K562 (cell line): ENCODE measurements at regions not wholly inside any gene's neighbourhood (a gene's known extent, or its start where the extent isn't known, plus 50 kb on each side); places are given as distances from the start of the nearest gene placed in this dataset.

Source experiments
- ATF1 ChIP-seq, 2 experiments: fragments of 450-650 bp in 1 of 2; IDR thresholded peaks; 2 replicates each; pipeline ENCODE4 v1.6.1; 2016; ENCODE audit warnings: missing compliant biosample characterization in 1 of 2, missing genetic modification characterization in 1 of 2
- ATF7 ChIP-seq: fragments of 450-650 bp; IDR thresholded peaks from 2 replicates; pipeline ENCODE4 v1.7.1; 2014; ENCODE audit warnings: mild to moderate bottlenecking, moderate library complexity
- CTCF ChIP-seq, 3 experiments: IDR thresholded peaks in 2 of 3; conservative IDR thresholded peaks in 1 of 3; 2 replicates each; pipeline ENCODE4 v1.5.1; 2011 to 2012; ENCODE audit warnings: low read length in 3 of 3, mild to moderate bottlenecking in 3 of 3, control low read depth in 2 of 3, improper control_type of control experiment in 1 of 3, inconsistent platforms in 1 of 3, low read depth in 1 of 3, mixed read lengths in 1 of 3, moderate library complexity in 1 of 3; ENCODE audit not compliant: insufficient read depth in 2 of 3
- EP300 ChIP-seq: IDR thresholded peaks from 2 replicates; pipeline ENCODE4 v1.6.1; 2012; ENCODE audit warnings: low read length, improper control_type of control experiment
- FOS ChIP-seq: IDR thresholded peaks from 3 replicates; pipeline ENCODE4 v1.6.1; 2011; ENCODE audit not compliant: insufficient read length; ENCODE audit errors: extremely low read depth
- FOXP1 ChIP-seq: sonication (generic); formaldehyde crosslinking; IDR thresholded peaks from 2 replicates; pipeline ENCODE4 v1.8.0; 2022; ENCODE audit warnings: mild to moderate bottlenecking, missing genetic modification reagents
- KDM1A ChIP-seq, 2 experiments: fragments of 450-650 bp; IDR thresholded peaks; 2 replicates each; pipeline ENCODE4 v1.6.1; 2016; ENCODE audit warnings: mild to moderate bottlenecking in 2 of 2
- MBD2 ChIP-seq: sonication (generic); IDR thresholded peaks from 2 replicates; pipeline ENCODE4 v1.6.1; 2016; ENCODE audit warnings: low read depth, borderline replicate concordance
- POLR2A ChIP-seq: fragments of 450-650 bp; conservative IDR thresholded peaks from 2 replicates; pipeline ENCODE4 v1.6.1; 2016
- TAF1 ChIP-seq: IDR thresholded peaks from 2 replicates; pipeline ENCODE4 v1.6.1; 2011; ENCODE audit warnings: mild to moderate bottlenecking, low read length, moderate library complexity; ENCODE audit not compliant: insufficient read depth, control insufficient read depth, severe bottlenecking; ENCODE audit errors: extremely low read depth
- ZNF134 ChIP-seq: fragments of 250-450 bp; sonication (Bioruptor Pico); conservative IDR thresholded peaks from 2 replicates; pipeline ENCODE4 v1.4.0; 2020
- ZNF431 ChIP-seq: sonication (generic); formaldehyde crosslinking; IDR thresholded peaks from 2 replicates; pipeline ENCODE4 v1.8.0; 2022; ENCODE audit warnings: mild to moderate bottlenecking, missing genetic modification reagents
- ZZZ3 ChIP-seq: fragments of 450-650 bp; IDR thresholded peaks from 2 replicates; pipeline ENCODE4 v1.6.1; 2016; ENCODE audit warnings: antibody characterized with exemption, mild to moderate bottlenecking, moderate library complexity

GRCh38 chr4:65983061-65983460, 312.8 kb upstream of the EPHA5 start:
- TF ChIP-seq TAF1 (no peak), CTCF (IDR thresholded peaks at IDR 0.05 in 2 of 3, conservative IDR thresholded peaks at IDR 0.05 in 1 of 3; ENCODE audit: insufficient read depth in 2 of 3, low read depth in 1 of 3, low read length in 3 of 3) (no peak), MBD2 (no peak), ZNF431 (CRISPR knock-in tag) (no peak), ATF7 (no peak), KDM1A (IDR thresholded peaks at IDR 0.05) (no peak), ZNF134 (CRISPR knock-in tag) (no peak), FOXP1 (CRISPR knock-in tag) (no peak), ATF1 (CRISPR knock-in tag; IDR thresholded peaks at IDR 0.05) (no peak), ATF1 (tag; IDR thresholded peaks at IDR 0.05) (no peak), FOS (no peak), EP300 (no peak), ZZZ3 (no peak), POLR2A (no peak)
